A673 (cell line): ENCODE measurements at regions not wholly inside any gene's neighbourhood (a gene's known extent, or its start where the extent isn't known, plus 50 kb on each side); places are given as distances from the start of the nearest gene placed in this dataset.
"Not testable (repeated sequence)": the region's sequence is repeated elsewhere in the genome, so short reads cannot be mapped to it uniquely, and the experiment has no call there.

Experiments
- BruUV-seq: library from RNA; stranded (reverse); fragments of 400-500 nt; replicated peaks from 2 replicates; lab custom pipeline; 2021; lab: Mats Ljungman, UMichigan
- CTCF ChIA-PET: fragments of 300-600 bp; sonication (Branson Sonifier 250); formaldehyde crosslinking; loops from one replicate; lab custom pipeline; 2022; ENCODE audit warnings: antibody characterized with exemption; lab: Charles Lee
- POLR2A ChIA-PET: fragments of 300-600 bp; sonication (Branson Sonifier 250); formaldehyde crosslinking; loops from one replicate; lab custom pipeline; 2022; ENCODE audit warnings: antibody characterized with exemption; ENCODE audit not compliant: low non-redundant PET; lab: Charles Lee
- DNase-seq: peaks from one replicate; pipeline ENCODE4 v3.0.0-alpha.2; 2015; ENCODE audit warnings: low spot score
- H3K27ac ChIP-seq: fragments of 200-600 bp; sonication (generic); 2 replicates; pipeline ENCODE4 v1.5.1; 2016; ENCODE audit warnings: mixed run types, low read depth, mild to moderate bottlenecking, mixed read lengths, antibody characterized with exemption, low read length; ENCODE audit not compliant: poor library complexity, severe bottlenecking
- H3K27me3 ChIP-seq: fragments of 200-600 bp; sonication (generic); replicated peaks from 2 replicates; pipeline ENCODE4 v1.6.1; 2017; ENCODE audit warnings: mixed run types, low read depth, mild to moderate bottlenecking, mixed read lengths, antibody characterized with exemption, low read length; ENCODE audit not compliant: insufficient read depth, poor library complexity
- H3K36me3 ChIP-seq: fragments of 200-600 bp; sonication (generic); 2 replicates; pipeline ENCODE4 v1.6.1; 2016; ENCODE audit warnings: mixed run types, mild to moderate bottlenecking, mixed read lengths, antibody characterized with exemption, low read length; ENCODE audit not compliant: insufficient read depth, poor library complexity, severe bottlenecking
- H3K4me1 ChIP-seq: fragments of 200-600 bp; sonication (generic); 2 replicates; pipeline ENCODE4 v1.6.1; 2017; ENCODE audit warnings: mixed run types, mild to moderate bottlenecking, mixed read lengths, antibody characterized with exemption, low read length; ENCODE audit not compliant: insufficient read depth, poor library complexity, severe bottlenecking
- H3K4me3 ChIP-seq: fragments of 200-600 bp; sonication (generic); 2 replicates; pipeline ENCODE4 v1.5.1; 2016; ENCODE audit warnings: low read depth, mixed run types, mild to moderate bottlenecking, mixed read lengths, low read length; ENCODE audit not compliant: poor library complexity, severe bottlenecking
- H3K9me3 ChIP-seq: fragments of 200-600 bp; sonication (generic); 2 replicates; pipeline ENCODE4 v1.6.1; 2016; ENCODE audit warnings: mixed run types, low read depth, mild to moderate bottlenecking, mixed read lengths, antibody characterized with exemption, low read length; ENCODE audit not compliant: poor library complexity, severe bottlenecking
- CTCF ChIP-seq: fragments of 300-800, 200-600 bp; sonication (generic); conservative IDR thresholded peaks from 2 replicates; pipeline ENCODE4 v1.5.1; 2017; ENCODE audit warnings: low read depth, mild to moderate bottlenecking, antibody characterized with exemption, low read length, moderate library complexity, mixed read lengths
- EZH2 ChIP-seq: fragments of 200-600 bp; sonication (generic); IDR thresholded peaks from 2 replicates; pipeline ENCODE4 v1.6.1; 2017; ENCODE audit warnings: borderline replicate concordance, low read depth, mild to moderate bottlenecking, mixed read lengths, antibody characterized with exemption, low read length; ENCODE audit not compliant: poor library complexity, severe bottlenecking
- intact Hi-C: fragments of 100-400 bp; cut with micrococcal nuclease; formaldehyde crosslinking; loops from one replicate; pipeline ENCODE4 v1.10.0; 2022; ENCODE audit not compliant: unreplicated experiment

- no peaks in the 10 kb centered on the region for H3K27me3 ChIP-seq
- BruUV-seq = no TSS peak
- ChIA-PET CTCF (no interaction called here), POLR2A (no interaction called here)
- intact Hi-C loops = no loop called here
- H3K4me1 ChIP-seq = no peaks in the 10 kb centered on the region
- no peak overlapping the region for H3K27ac ChIP-seq
- peaks cover 10% of the 10 kb centered on the region for H3K9me3 ChIP-seq
- TF ChIP-seq CTCF = no peak
- no peak for TF ChIP-seq EZH2
- peak; percentile 2 for DNase-seq
- H3K36me3 ChIP-seq = no peaks in the 10 kb centered on the region
- H3K4me3 ChIP-seq = no peak overlapping the region
Measured at GRCh38 chr7:70893422-70893821, 238.5 kb upstream of the GALNT17 start.

GRCh38 chr7:70893971-70894715, 237.8 kb upstream of the GALNT17 start:
- POLR2A ChIA-PET = no interaction called here
- H3K9me3 ChIP-seq = peaks cover 10% of the 10 kb centered on the region
- H3K36me3 ChIP-seq = no peaks in the 10 kb centered on the region
- intact Hi-C loops = no loop called here
- no peaks in the 10 kb centered on the region for H3K27me3 ChIP-seq
- H3K27ac ChIP-seq = no peak overlapping the region
- no peak for DNase-seq
- H3K4me3 ChIP-seq = no peak overlapping the region
- no TSS peak for BruUV-seq
- CTCF ChIA-PET = no interaction called here
- no peaks in the 10 kb centered on the region for H3K4me1 ChIP-seq
- TF ChIP-seq EZH2 (no peak), CTCF (no peak)

GRCh38 chr7:70894799-70895198, 237.1 kb upstream of the GALNT17 start:
- intact Hi-C loops = no loop called here
- H3K36me3 ChIP-seq = no peaks in the 10 kb centered on the region
- no TSS peak for BruUV-seq
- POLR2A ChIA-PET = no interaction called here
- no peak overlapping the region for H3K4me3 ChIP-seq
- no peak for TF ChIP-seq CTCF
- TF ChIP-seq EZH2 = no peak
- no peaks in the 10 kb centered on the region for H3K27me3 ChIP-seq
- peaks cover 10% of the 10 kb centered on the region for H3K9me3 ChIP-seq
- CTCF ChIA-PET = no interaction called here
- DNase-seq = no peak
- H3K27ac ChIP-seq = no peak overlapping the region
- H3K4me1 ChIP-seq = no peaks in the 10 kb centered on the region

- H3K27me3 ChIP-seq, intact Hi-C loops, H3K4me3 ChIP-seq, POLR2A ChIA-PET, H3K9me3 ChIP-seq, CTCF ChIA-PET, DNase-seq, H3K4me1 ChIP-seq, H3K27ac ChIP-seq, BruUV-seq, H3K36me3 ChIP-seq: not testable (repeated sequence)
Measured at GRCh38 chr7:70895337-70896200, 236.4 kb upstream of the GALNT17 start.
